ENCODE measurements at regions not wholly inside any gene's neighbourhood (a gene's known extent, or its start where the extent isn't known, plus 50 kb on each side); places are given as distances from the start of the nearest gene placed in this dataset.

DNA sequence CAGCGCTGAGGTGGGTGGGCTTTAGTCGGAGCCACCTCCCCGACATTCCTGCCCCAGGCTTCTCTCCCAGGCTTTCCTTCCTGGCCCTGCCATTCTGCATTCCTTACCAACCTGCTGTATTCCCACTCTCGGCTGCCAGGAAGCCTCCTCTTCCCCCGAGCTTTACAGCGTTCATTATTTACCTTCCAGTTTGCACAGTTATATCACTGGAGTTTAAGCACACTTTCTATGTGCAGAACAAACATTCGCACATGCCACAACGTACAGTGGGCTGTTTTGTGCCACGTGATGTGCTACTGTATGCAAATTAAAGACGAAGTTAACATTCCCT is 246.3 kb downstream of the SOX11 start:
- TF ChIP-seq SUZ12 (IDR thresholded peaks at IDR 0.05; ENCODE audit: extremely low read depth, insufficient read depth, insufficient read length) (no peak), YY1 (IDR thresholded peaks at IDR 0.05; ENCODE audit: insufficient read depth, insufficient read length) (no peak), ZNF274 (IDR thresholded peaks at IDR 0.05; ENCODE audit: low read depth, low read length) (no peak)

Data from NT2/D1 (cell line).